Left ventricle myocardium inferior (tissue), 1 donor: ENCODE measurements at regions not wholly inside any gene's neighbourhood (a gene's known extent, or its start where the extent isn't known, plus 50 kb on each side); places are given as distances from the start of the nearest gene placed in this dataset.
A peak's percentile ranks its signal among the peaks of the same experiment; 100 is the strongest.
"Not testable (repeated sequence)": the region's sequence is repeated elsewhere in the genome, so short reads cannot be mapped to it uniquely, and the experiment has no call there.

Experiments
- DNase-seq: peaks from one replicate; pipeline ENCODE4 v3.0.0-alpha.2; 2020
- H3K27ac ChIP-seq: fragments of 200-600 bp; replicated peaks from 2 replicates; pipeline ENCODE4 v1.8.0; 2021
- H3K27me3 ChIP-seq: fragments of 200-600 bp; 2 replicates; pipeline ENCODE4 v1.8.0; 2021; ENCODE audit warnings: low read depth
- H3K36me3 ChIP-seq: fragments of 200-600 bp; 2 replicates; pipeline ENCODE4 v1.8.0; 2021
- H3K4me1 ChIP-seq: fragments of 200-600 bp; 2 replicates; pipeline ENCODE4 v1.8.0; 2021
- H3K4me3 ChIP-seq: fragments of 200-600 bp; 2 replicates; pipeline ENCODE4 v1.8.0; 2021; ENCODE audit warnings: mild to moderate bottlenecking, moderate library complexity
- H3K9me3 ChIP-seq: fragments of 200-600 bp; replicated peaks from 2 replicates; pipeline ENCODE4 v1.8.0; 2021
- intact Hi-C: fragments of 100-400 bp; cut with micrococcal nuclease; formaldehyde crosslinking; loops from one replicate; pipeline ENCODE4 v1.11.0; 2022
- donor health status: DM: no; HTN: yes; CAD: no; lungs with severe emphysema.

DNA sequence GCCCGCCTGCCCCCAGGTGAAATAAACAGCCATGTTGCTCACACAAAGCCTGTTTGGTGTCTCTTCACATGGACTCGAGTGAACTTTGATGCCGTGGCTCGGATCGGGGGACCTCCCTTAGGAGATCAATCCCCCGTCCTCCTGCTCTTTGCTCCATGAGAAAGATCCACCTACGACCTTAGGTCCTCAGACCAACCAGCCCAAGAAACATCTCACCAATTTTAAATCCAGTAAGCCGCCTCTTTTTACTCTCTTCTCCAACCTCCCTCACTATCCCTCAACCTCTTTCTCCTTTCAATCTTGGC, 521.0 kb downstream of the IRS2 start:
- H3K27ac ChIP-seq, H3K9me3 ChIP-seq, H3K4me1 ChIP-seq, H3K4me3 ChIP-seq, H3K27me3 ChIP-seq, intact Hi-C loops, H3K36me3 ChIP-seq, DNase-seq: not testable (repeated sequence)

DNA sequence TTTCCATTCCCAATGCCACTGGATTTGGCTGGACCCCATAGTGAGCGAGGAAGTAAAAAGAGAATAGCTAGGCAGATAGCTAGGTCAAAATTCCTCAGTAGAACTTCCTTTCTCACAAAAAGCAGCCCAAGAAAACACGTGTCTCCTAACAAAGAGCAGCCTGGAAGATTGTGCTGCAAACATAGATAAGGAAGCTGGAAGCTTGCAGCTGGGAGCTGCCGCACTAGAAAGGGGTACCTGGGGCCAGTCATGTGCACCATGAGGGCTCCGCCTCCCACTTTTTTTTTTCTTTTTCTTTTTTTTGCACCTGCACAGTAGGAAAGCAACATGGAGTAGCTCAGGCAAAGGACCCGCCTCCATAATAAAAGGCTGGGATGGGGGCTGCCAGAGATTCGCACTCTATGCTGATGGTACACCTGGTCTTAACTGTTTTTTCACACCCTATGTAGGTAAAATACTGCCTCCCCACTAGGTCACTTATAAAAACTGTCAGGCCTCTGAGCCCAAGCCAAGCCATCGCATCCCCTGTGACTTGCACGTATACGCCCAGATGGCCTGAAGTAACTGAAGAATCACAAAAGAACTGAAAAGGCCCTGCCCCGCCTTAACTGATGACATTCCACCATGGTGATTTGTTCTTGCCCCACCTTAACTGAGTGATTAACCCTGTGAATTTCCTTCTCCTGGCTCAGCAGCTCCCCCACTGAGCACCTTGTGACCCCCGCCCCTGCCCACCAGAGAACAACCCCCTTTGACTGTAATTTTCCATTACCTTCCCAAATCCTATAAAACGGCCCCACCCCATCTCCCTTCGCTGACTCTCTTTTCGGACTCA, 521.6 kb downstream of the IRS2 start:
- not testable (repeated sequence) for H3K4me1 ChIP-seq

DNA sequence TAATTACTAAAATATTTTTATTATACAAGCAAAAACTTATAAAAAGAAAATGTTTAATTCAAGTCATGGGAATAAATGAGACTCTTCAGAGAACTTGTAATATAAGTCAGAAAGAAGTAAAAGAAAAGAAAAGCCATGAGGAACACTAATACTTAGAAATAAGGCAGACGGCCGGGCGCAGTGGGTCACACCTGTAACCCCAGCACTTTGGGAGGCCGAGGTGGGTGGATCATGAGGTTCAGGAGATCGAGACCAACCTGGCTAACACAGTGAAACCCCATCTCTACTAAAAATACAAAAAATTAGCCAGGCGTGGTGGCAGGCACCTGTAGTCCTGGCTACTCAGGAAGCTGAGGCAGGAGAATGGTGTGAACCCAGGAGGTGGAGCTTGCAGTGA, 528.6 kb downstream of the IRS2 start:
- H3K27ac ChIP-seq: peak overlapping the region; percentile 83
- H3K4me3 ChIP-seq, H3K36me3 ChIP-seq, H3K4me1 ChIP-seq, H3K9me3 ChIP-seq, DNase-seq, H3K27me3 ChIP-seq, intact Hi-C loops: not testable (repeated sequence)

More for the DNA sequence above, 521.6 kb downstream of the IRS2 start:
- H3K4me3 ChIP-seq, DNase-seq, intact Hi-C loops, H3K36me3 ChIP-seq, H3K27me3 ChIP-seq, H3K27ac ChIP-seq, H3K9me3 ChIP-seq: not testable (repeated sequence)
